ENCODE measurements at regions not wholly inside any gene's neighbourhood (a gene's known extent, or its start where the extent isn't known, plus 50 kb on each side); places are given as distances from the start of the nearest gene placed in this dataset.

GRCh38 chr22:17318817-17319216 is 50.4 kb upstream of the CECR2 start:
- TF ChIP-seq, protein P1, sequence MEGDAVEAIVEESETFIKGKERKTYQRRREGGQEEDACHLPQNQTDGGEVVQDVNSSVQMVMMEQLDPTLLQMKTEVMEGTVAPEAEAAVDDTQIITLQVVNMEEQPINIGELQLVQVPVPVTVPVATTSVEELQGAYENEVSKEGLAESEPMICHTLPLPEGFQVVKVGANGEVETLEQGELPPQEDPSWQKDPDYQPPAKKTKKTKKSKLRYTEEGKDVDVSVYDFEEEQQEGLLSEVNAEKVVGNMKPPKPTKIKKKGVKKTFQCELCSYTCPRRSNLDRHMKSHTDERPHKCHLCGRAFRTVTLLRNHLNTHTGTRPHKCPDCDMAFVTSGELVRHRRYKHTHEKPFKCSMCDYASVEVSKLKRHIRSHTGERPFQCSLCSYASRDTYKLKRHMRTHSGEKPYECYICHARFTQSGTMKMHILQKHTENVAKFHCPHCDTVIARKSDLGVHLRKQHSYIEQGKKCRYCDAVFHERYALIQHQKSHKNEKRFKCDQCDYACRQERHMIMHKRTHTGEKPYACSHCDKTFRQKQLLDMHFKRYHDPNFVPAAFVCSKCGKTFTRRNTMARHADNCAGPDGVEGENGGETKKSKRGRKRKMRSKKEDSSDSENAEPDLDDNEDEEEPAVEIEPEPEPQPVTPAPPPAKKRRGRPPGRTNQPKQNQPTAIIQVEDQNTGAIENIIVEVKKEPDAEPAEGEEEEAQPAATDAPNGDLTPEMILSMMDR (IDR thresholded peaks at IDR 0.05; ENCODE audit: extremely low read depth, missing control alignments), result no peak
- DNase-seq (ENCODE audit: low spot score), result no peak

- TF ChIP-seq, protein P1 (IDR thresholded peaks at IDR 0.05; ENCODE audit: extremely low read depth, missing control alignments), result no peak
- DNase-seq (ENCODE audit: low spot score), result no peak
Observed at GRCh38 chr22:17315310-17315709, 54.0 kb upstream of the CECR2 start.

DNA sequence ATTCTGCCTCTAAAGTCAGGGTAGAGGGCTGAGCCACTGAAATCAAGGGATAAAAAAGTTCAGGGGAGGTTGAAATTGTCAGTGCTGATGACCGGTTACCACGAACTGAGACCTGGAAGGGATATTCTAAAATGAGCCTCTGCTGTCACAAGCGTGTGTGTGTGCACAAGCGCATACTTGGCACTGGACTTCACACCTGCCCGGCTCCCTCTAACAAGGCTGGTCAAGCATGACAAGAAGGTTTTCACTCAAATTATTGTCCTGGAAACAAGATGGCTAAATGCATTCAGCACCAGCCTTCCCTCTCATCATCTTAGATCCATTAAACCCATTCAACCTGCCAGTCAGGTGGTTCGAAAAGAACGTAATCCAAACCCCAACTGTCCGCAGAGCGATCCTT is 54.8 kb upstream of the CECR2 start:
- TF ChIP-seq, protein P1 (IDR thresholded peaks at IDR 0.05; ENCODE audit: extremely low read depth, missing control alignments), result no peak
- DNase-seq (ENCODE audit: low spot score), result no peak

- TF ChIP-seq, protein P1 (IDR thresholded peaks at IDR 0.05; ENCODE audit: extremely low read depth, missing control alignments), result no peak
- DNase-seq (ENCODE audit: low spot score), result no peak
Observed at GRCh38 chr22:17313626-17314025, 55.6 kb upstream of the CECR2 start.

GRCh38 chr22:17307566-17307965 is 61.7 kb upstream of the CECR2 start:
- no peak for DNase-seq (ENCODE audit: low spot score)
- TF ChIP-seq, protein P1 (IDR thresholded peaks at IDR 0.05; ENCODE audit: extremely low read depth, missing control alignments), result no peak

DNA sequence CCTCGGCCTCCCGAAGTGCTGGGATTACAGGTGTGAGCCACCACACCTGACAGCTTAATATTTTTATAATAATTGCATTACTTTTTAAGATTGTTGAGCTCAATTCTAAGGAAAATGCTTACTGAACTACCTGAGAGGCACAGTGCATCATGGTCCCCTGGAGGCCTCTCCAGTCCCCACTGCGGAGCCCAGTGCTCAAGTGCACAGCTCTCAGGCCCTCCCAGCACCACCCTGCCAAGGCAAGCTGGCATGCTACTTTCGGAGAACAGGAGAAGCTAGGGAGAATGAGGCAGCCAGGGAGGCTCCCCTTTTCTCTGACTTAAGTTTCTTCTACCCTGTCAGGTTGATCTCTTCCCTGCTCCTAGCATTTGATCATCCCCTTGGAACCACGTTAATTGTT is 64.2 kb upstream of the CECR2 start:
- DNase-seq (ENCODE audit: low spot score), result no peak
- TF ChIP-seq, protein P1 (IDR thresholded peaks at IDR 0.05; ENCODE audit: extremely low read depth, missing control alignments), result no peak

- DNase-seq (ENCODE audit: low spot score), result peak; percentile 71
- TF ChIP-seq, protein P1 (IDR thresholded peaks at IDR 0.05; ENCODE audit: extremely low read depth, missing control alignments), result no peak
Observed at GRCh38 chr22:17303840-17304779, 65.2 kb upstream of the CECR2 start.

Measured in GM20000 (cell line).